ENCODE measurements at regions not wholly inside any gene's neighbourhood (a gene's known extent, or its start where the extent isn't known, plus 50 kb on each side); places are given as distances from the start of the nearest gene placed in this dataset.
"Not testable (repeated sequence)": the region's sequence is repeated elsewhere in the genome, so short reads cannot be mapped to it uniquely, and the experiment has no call there.

- DNase-seq: no peak
Measured at GRCh38 chr4:112063260-112063659, 82.0 kb upstream of the FAM241A start.

DNA sequence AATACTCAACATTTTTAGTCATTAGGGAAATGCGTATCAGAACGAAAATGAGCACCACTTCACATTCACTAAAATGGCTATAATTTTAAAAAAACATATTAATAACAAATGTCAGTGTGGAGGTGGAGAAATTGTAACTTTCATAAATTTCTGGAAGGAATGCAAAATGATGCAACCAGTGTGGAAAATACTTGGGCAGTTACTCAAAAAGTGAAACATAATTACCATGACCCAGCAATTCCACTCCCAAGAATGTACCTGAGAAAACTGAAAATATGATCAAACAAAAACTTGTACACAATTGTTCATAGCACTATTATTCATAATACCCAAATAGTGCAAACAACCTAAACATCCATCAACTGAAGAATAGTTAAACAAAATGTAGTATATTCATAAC lies 76.1 kb upstream of the FAM241A start:
- no peak for DNase-seq

DNA sequence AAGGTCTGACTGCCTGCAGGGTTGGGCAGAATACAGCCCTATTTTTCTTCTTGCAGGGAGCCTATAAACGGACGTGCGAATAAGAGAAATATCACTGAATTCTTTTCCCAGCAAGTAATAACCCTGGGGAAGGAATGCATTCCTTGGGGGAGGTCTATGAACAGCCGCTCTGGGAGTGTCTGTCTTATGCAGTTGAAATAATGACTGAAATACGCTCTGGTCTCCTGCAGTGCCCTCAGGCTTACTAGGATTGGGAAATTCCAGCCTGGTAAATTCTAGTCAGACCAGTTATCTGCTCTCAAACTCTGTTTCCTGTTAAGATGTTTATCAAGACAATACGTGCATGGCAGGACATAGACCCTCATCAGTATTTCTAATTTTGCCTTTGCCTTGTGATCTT lies 72.1 kb upstream of the FAM241A start:
- DNase-seq: no peak

- DNase-seq: peak; percentile 19
Measured at GRCh38 chr4:112075129-112075753, 70.0 kb upstream of the FAM241A start.

DNA sequence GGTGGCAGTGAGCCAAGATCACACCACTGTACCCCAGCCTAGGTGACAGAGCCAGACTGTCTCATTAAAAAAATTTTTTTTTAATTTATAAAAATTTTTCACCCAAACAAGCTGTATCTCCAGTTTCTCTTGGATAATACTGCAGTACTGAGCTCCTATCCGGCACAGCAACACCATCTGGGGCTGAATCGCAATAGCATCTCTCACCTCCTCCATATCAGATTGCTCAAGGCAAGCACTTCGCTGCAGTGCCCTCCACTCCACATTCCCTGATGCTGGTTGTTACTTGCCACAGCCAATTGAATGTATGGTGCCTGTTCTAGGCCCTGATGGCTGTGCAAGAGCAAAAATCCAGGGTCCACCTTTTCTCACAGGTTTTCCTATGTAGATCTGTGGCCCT lies 69.3 kb upstream of the FAM241A start:
- no peak for DNase-seq

GRCh38 chr4:112076919-112077608 lies 68.2 kb upstream of the FAM241A start:
- no peak for DNase-seq

- DNase-seq: no peak
Measured at GRCh38 chr4:112077743-112078142, 67.5 kb upstream of the FAM241A start.

- no peak for DNase-seq
Measured at GRCh38 chr4:112082954-112083586, 62.2 kb upstream of the FAM241A start.

DNA sequence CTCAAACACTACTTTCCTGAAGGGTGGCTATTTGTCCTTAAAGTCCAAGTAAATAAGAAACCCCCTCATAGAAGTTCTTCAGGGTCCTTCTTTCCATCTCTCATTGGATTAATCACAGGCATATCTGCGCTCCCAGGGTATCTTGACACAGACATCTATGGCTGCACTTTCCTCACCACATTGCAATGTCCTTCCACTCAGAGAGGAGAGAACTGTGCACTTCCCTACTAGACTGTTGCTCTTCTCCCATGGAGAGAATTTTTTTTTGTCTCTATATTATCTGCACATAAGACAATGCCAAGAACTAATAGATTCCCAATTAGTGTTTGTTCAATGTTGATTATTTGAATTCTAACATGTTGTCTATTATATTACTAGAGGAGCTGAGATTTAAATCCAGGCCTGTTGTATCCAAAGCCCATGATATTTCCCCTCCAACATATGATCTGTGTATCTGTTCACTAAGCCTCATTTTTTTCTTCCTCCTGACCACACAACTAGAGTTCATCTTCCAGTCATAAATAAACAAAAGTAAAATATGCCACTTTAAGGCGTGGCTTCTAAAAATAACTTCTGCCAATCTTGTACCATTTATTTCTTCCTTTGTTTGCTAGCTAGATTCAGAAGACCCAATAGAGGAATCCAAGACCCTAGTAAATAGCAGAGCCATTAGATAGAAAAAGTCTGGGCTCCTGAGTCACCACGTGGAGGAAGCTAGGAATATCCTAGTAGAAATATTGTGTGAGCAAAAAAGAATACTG lies 61.5 kb upstream of the FAM241A start:
- DNase-seq: no peak

GRCh38 chr4:112085156-112086035 lies 59.9 kb upstream of the FAM241A start:
- DNase-seq: no peak

DNA sequence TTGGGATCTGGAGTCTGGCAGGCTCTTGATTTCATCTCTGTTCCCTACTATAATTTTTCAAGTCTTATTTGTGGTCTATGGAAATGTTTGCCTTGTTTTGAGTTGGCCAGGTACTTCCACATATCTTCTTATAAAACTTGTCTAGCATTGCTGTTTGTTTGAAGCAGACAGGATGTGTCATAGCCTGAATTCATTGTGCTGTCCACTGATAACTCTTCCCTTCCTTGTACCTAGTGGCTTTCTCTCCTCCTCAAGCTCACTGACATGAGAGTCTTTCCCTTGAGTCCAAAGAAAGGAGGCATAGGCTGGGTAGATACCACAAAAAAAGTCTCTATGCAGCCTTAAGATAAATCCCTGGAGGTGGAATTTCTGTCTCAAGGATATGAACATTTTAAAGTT lies 59.2 kb upstream of the FAM241A start:
- no peak for DNase-seq

- DNase-seq: not testable (repeated sequence)
Measured at GRCh38 chr4:112086661-112087060, 58.6 kb upstream of the FAM241A start.

DNA sequence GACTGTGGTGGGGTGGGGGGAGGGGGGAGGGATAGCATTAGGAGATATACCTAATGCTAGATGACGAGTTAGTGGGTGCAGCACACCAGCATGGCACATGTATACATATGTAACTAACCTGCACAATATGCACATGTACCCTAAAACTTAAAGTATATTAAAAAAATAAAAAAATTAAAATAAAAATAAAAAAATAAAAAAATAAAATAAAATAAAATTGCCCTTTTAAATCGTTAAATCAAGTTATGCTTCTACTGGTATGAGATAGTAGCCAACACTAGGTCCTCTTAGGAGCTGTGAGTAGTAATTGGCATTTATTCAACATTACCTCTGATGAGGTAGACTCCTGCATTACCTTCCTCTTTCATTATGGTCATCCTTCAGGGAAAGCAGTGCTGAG lies 52.9 kb upstream of the FAM241A start:
- not testable (repeated sequence) for DNase-seq

- no peak for DNase-seq
Measured at GRCh38 chr4:112093636-112094202, 51.5 kb upstream of the FAM241A start.

GRCh38 chr4:112094330-112094729 lies 50.9 kb upstream of the FAM241A start:
- no peak for DNase-seq
